ENCODE measurements at regions not wholly inside any gene's neighbourhood (a gene's known extent, or its start where the extent isn't known, plus 50 kb on each side); places are given as distances from the start of the nearest gene placed in this dataset.

- Histone ChIP-seq H3K9ac (ENCODE audit: low read depth in 1 of 2, low read length in 2 of 2) (no peak overlapping the region), H3K9me3 (ENCODE audit: control insufficient read depth in 4 of 4, low read length in 3 of 4) (no peaks in the 10 kb centered on the region), H3K27me3 (ENCODE audit: control insufficient read depth in 4 of 4, insufficient read depth in 4 of 4, low read length in 3 of 4) (no peaks in the 10 kb centered on the region), H3K27ac (ENCODE audit: low read depth in 1 of 2, low read length in 2 of 2) (no peak overlapping the region), H3K4me3 (ENCODE audit: low read depth in 1 of 3, low read length in 3 of 3) (no peak overlapping the region), H3K4me1 (ENCODE audit: control insufficient read depth in 4 of 4, insufficient read depth in 4 of 4, low read length in 3 of 4) (peaks cover 3 to 13% (median 8%) of the 10 kb centered on the region in 4 donors), H3K36me3 (ENCODE audit: control insufficient read depth in 4 of 4, insufficient read depth in 3 of 4, low read depth in 1 of 4, low read length in 3 of 4) (no peaks in the 10 kb centered on the region)
- TF ChIP-seq FOXA1 (IDR thresholded peaks at IDR 0.05) (no peak), FOXA2 (IDR thresholded peaks at IDR 0.05) (no peak), TAF1 (conservative IDR thresholded peaks at IDR 0.05) (no peak), MAX (IDR thresholded peaks at IDR 0.05) (no peak), REST (IDR thresholded peaks at IDR 0.05) (no peak), RAD21 (IDR thresholded peaks at IDR 0.05) (no peak), GABPA (IDR thresholded peaks at IDR 0.05 in 1 of 2, conservative IDR thresholded peaks at IDR 0.05 in 1 of 2) (no peak), HNF4A (conservative IDR thresholded peaks at IDR 0.05) (no peak), SP1 (IDR thresholded peaks at IDR 0.05) (no peak), ZBTB33 (IDR thresholded peaks at IDR 0.05) (no peak), CTCF (IDR thresholded peaks at IDR 0.05; ENCODE audit: low read depth, low read length, missing input control) (no peak), EGR1 (IDR thresholded peaks at IDR 0.05; ENCODE audit: low read depth in 2 of 2) (no peak), ATF3 (IDR thresholded peaks at IDR 0.05) (no peak), NR2F2 (IDR thresholded peaks at IDR 0.05) (no peak), YY1 (IDR thresholded peaks at IDR 0.05) (no peak), HNF4G (IDR thresholded peaks at IDR 0.05) (no peak), RXRA (IDR thresholded peaks at IDR 0.05) (no peak), JUND (IDR thresholded peaks at IDR 0.05) (no peak)
- WGBS = 93% methylated on average over 29 of the region's 29 CpGs
- DNase-seq (ENCODE audit: low spot score) = no peak
Observed at GRCh38 chr9:134239130-134239903, 75.0 kb upstream of the RNU6ATAC start.
